GM18867 (cell line): ENCODE measurements at regions not wholly inside any gene's neighbourhood (a gene's known extent, or its start where the extent isn't known, plus 50 kb on each side); places are given as distances from the start of the nearest gene placed in this dataset.
"Not testable (repeated sequence)": the region's sequence is repeated elsewhere in the genome, so short reads cannot be mapped to it uniquely, and the experiment has no call there.

Experiments
- ATAC-seq: cut with Tn5 transposase; IDR thresholded peaks from one replicate; pipeline ENCODE4 v1.9.1; 2021; ENCODE audit warnings: mild to moderate bottlenecking, moderate library complexity; ENCODE audit not compliant: unreplicated experiment

DNA sequence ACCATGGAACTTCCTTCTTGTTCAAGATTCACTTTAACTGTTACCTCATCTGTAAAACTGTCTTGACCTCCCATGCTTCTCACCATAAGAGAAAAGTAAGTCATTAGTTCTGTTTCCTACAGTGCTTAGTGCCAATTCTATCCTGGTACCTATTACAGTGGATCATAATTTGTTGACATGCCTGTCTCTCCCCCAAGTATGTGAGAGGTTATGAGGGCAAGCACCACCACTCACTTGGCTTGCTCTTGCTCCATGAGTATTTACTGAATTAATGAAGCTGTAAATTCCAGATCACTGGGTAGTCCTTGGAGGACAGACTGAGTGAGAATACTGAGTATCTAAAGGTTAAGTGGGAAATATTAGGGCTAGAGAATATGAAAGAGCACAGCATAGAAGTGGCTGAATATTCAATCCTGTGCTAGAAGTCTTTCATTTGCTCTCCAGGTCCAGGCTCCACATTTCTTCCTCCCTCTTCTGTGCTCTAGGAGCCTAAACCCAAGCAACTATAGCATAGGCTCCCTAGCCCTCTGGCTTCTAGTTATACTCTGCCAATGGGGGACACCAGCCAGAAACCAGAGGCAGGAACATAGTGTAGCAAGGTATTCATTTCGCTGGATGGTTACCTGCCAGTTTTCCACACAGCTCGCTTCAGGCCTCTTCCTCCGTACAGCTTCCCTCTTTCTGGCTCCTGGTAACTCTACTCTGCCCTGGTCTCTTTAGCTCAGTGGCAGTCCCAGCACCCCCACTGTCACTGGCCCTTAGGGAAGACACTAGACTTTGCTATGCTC is 118.2 kb upstream of the SLC5A12 start:
- no peak for ATAC-seq

DNA sequence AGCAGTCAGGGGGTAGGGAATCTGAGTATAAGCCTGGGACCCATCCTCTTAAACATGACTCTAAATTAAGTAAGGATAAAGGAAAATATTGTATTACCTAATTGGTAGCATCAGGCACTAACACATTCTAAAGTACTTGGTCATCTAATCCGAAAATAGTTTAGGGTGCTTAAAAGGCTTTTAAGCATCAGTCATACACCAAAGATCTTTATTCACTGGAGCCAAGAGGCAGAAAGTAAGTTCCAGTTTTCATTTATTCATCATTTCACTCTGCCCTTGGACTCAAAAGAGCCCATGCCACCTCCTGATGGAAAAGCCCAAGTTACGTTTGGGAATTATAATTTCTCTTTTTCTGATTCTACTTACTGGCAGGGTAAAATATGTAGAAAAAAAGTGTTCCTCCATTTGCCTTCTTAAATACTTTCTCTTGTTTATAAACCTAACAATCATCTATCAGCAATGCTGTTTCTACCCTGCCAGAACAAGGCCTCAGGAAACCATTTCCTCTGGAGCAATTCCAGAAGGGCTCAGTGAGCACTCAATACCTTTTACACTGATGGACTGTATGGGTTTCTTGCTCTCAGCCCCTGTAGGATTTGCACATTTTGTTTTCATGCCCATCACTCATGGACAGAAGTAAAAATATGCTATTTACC is 120.1 kb upstream of the SLC5A12 start:
- no peak for ATAC-seq

DNA sequence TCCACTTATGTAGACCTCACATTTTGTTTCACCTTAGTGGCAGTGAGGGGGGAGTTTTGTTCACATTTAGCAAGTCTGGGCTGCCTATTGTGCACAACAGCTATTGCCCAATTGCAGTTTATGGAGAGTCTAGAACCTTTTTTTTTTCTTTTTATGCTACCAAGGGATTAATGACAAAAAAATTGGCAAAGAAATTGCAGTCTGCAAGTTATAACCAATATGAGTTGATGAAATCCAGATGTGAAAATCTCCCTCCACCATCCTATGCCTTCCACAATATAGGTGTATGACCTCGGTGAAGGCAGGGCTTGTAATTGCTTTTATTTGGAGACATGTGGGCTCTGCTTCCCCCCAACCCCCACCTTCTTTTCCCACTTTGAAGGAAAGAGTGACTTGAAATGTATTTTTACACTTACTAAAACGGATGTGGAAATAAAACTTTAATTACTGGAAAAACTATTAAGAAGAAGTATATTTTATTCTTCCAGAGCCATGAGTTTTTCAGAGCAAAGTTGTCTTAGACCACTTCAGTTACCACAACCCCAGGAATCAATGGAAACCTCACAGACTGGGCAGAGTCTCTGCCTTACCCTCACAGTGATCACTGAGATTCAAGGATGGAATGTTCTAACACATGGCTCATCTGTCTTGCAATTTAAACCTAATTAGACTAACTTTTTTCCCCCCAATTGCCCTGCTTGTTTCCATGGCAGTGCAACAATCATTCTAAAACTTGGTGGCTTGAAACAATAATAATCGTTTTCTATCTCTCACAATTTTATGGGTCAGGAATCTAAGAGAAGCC is 120.8 kb upstream of the SLC5A12 start:
- no peak for ATAC-seq

DNA sequence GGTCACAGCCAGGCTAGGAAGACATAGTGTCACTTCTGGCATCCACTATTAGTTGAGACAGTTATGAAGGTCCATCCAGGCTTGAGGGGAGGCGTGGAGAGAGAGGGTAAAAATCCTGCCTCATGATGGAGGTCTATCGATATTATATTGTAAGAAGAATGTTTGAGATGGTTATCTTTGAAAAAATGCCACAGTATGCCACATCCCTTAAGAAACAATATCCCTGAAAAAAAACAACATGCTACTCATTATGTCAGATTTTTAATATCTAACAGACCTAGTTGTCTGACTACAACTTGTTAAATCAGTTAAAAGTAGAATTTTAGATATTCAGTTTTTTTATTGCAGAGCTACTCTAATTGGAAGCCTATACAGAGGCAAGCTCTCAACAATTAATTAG is 121.7 kb upstream of the SLC5A12 start:
- ATAC-seq = no peak

DNA sequence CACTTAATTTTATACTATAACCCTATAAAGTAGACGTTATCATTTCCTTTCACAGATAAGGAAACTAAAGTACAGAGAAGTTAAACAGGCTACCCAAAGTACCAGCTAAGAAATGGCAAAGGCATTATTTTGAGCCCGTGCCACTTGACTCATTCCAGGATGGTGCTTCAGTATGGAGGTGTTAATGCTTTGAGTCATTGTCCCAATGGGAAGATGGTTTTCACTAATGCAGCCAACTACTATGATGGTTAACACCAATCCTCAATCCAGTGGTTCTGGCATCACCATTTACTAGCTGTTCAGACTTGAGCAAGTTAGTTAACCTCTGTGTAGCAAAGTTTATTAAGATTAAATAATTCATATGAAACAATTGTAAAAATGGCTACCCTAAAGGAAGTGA is 123.1 kb upstream of the SLC5A12 start:
- no peak for ATAC-seq

DNA sequence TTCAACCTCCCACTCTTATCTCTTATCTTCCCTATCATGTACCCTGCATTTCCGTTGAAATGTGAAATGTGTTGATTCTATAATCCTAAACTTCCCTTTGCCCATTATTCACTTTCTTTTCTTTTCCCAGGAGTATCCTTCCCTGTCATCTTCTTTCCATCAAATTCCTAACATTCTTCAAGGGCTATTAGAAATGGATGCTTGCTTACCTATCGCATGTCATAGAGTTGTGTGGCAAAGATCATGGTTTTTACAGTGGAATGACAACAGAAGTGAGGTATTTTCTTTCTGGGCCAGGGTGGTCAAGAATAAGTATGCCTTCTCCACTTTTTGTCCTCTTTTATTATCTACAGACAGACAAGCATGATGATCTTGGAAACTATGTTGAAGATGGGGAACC is 124.4 kb upstream of the SLC5A12 start:
- ATAC-seq = no peak

DNA sequence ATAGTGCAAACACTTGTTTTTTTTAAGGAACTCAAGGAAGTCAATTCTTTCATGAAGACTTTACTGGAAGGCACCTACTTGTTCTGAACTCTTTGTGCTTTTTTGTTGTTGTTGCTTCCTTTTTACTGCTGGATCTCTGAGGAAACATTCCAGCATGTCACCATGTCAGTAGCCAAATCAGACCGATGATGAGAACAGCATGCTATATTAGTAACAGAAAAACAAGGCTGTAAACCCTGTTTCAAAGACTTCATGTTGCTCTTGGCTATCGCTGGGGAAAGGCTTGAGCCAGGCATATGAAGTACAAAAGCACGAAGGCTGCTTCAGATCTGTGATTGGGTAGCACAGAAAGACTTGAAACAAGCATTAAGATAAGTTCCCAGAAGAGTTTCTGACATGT is 125.6 kb upstream of the SLC5A12 start:
- ATAC-seq = no peak

DNA sequence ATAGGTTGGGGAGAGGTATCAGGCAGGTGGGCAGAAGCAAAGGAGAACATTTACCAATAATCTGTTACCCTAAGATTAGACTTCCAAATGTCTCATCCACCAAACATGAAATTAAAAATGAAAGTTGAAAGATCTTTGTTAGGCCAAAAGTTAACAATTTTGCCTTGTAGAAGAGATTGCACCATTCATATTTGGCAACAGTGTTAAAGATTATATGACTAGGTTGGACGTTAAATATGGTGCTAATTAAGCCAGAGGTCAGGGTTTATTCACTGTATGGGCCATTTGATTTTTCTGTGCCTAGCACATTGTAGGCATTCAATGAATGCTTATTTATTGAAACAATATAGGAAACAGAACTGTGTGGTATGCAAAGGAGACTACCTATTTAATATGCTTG is 126.1 kb upstream of the SLC5A12 start:
- no peak for ATAC-seq

DNA sequence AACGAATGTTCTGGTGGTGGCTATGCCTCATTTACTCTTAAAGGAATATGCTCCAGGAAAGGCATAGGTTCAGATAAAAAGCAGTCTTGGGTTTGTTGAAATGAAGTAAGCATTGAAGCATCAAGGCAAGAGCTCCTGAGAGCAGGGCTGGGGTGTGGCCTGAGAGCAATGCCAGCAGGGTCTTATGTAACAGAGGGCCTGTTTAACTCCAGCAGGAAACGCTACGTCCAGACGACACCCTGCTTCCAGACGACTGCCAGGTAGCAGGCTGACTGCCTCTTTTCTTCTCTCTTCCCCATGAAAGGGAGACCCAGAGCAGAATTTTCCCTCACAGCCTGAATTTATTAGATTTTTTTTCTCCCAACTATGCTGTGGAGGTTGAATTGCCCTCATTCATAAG is 127.2 kb upstream of the SLC5A12 start:
- ATAC-seq = no peak

DNA sequence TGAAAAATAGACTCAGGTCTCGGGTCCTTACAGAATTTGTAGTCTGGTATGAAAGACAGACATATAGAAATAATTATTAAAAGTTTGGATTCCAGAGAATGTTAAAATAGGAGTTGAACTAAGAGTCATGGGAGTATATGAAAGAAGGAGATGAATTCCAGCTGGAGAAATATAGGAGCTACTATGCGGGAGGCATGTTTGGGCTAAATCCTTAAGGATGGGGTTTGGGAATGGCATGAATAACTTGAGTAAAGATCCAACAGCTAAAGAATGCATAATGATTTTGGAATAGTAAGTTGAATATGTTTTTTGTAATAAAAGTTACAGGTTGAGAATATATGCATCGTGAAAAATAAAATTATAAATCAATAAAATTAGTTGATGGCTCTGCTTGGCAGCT is 129.4 kb upstream of the SLC5A12 start:
- ATAC-seq = no peak

DNA sequence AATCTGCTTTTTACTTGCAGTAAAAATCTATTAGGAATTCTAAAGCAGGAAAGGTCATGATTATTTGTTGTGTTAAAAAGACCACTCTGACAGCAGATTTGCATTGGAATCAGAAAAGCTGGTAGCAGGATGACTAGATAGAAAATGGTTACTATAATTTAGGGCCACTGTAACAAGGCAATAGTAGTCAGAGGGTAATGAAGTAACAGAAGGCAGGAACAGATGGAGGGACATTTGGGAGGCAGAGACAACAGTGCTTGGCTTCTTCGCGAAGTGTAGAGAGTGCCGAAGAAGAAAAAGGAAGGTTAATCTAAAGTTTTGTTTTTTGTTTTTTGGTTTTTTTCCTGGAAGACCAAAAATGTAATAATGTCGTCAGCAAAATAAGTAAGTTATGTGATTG is 129.8 kb upstream of the SLC5A12 start:
- ATAC-seq = no peak

DNA sequence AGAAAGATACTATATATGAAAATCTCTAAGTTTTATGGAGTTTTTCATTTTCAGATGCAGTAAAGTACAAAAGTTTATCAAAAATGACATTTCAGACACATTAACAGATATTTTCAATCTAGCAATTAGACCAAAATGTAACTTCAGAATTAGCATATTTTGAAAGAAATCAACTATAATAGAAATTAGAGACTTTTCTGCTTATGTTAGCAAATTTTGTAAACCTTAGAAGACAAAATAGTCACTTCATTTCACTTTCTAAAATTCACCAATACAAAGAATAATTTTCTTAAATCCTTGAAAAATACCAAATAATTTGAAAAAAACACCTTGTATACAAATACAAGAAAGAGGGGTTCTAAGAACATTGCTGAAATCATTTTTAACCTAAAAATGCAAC is 135.8 kb upstream of the FIBIN start:
- no peak for ATAC-seq

DNA sequence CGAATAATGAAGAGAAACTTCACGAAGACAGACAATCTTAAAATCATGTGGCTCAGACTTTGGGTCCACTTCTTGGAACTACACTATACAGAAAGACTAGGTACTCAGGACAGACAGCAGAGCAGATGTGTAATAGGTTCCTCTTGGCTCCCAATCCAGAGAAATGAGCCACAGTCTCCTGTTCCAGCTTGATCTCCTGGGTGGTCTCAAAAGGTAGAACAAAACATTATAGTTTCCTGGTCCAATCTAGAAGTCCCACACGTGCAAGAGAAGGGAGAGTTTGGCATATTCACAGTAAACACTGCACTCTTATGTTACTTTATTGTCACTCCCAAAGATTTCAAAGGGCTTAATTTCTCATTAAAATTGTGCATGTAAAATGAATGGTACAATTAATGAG is 134.5 kb upstream of the FIBIN start:
- no peak for ATAC-seq

DNA sequence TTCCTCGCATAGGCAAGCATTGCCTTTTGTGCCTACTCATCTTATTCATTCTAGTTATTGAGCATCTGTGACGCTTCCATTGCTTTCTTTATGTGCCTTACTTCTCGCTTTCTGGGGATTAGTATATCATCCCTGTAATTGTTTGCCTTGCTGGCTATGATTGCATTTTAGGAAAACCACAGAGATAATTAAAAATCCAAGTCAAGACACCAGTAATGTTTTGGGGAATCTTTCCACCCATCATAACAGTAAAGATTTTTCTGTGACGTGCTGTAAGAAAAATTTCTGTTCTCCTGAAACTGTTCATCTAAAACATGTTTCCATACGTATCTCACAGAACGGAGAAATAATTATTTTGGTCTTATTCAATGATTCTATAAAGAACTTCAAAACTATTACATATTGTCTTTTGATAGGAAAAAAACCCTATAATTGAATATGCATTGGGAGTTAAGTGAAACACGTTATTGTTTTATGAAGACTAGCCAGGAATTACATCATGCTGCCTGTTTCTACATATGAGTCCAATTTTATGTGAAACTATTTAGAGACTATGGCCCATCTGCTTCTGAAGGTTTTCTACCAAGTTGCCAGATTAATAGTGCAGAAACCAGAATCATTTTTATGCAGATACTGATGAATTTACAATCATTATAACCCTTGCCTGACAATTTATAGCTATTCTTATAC is 133.7 kb upstream of the FIBIN start:
- ATAC-seq = no peak

DNA sequence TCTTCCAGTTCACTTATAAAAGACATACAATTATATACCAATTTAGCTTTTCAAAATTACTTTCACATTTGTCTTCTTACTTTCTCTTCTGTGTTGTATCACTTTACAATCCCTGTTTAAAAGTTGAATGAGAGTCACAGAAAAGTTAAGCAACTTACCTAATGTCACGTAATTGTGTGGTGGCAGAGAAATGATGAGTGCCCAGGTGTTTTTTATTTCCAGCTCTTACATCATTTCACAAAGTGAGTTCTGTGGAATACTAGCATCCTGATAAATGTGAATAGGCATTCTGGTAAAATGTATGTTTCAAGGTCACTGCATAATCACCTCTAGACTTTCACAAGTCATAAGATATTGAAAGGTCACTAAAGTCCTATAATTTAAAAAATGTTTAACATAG is 133.0 kb upstream of the FIBIN start:
- ATAC-seq = no peak

DNA sequence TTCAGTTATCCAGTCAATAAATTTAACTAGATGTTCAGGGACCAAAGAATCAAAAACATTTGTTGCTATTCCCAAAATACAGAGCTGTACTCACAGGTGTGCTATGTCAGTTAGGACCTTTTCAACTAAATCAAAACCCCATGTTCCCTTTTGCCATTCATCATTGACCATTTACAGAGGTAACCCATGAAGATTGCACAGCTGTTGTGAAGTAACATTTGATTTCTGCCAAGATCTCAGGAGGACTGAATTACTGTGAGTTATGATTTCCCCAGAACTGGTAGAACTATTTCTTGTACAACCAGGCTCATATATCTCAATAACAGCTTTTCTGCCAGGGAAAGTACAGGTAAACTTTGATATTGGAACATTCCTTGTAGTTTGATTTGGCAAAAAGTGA is 131.1 kb upstream of the FIBIN start:
- ATAC-seq = no peak

DNA sequence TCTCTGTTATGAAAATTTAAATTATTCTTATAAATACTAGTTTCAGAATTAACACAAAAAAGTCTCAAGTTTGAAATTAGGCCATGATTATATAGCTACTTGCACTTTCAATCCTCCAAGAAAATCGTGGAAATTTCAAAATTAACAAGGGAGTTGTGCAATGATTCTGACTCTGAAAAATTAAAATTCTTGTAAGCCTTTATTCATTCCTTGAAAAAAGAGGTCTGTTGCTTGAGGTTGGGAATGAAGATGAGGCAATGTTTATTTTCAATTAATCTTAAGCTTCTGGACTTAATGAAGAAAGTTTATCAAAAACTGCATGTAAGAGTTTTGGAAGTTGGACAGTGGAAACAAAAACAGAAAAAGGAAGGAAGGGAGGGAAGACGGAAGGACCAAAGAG is 128.2 kb upstream of the FIBIN start:
- no peak for ATAC-seq

DNA sequence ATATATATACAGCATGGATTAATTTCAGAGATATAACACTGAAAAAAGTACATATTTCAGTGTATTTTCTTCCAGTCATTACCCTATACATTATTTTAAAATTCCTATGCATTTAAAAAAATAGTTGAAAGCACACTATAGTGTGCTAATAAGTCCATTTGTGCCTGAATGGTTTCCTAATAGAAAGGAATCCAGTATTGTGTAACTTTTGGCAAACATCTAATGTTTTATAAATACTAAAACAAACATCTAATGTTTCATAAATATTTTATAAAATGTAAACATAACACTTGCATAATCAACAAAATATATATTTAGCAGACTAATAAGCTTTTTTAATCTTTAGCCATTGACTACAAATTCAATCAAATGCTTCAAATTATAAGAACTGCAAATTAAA is 126.6 kb upstream of the FIBIN start:
- no peak for ATAC-seq

DNA sequence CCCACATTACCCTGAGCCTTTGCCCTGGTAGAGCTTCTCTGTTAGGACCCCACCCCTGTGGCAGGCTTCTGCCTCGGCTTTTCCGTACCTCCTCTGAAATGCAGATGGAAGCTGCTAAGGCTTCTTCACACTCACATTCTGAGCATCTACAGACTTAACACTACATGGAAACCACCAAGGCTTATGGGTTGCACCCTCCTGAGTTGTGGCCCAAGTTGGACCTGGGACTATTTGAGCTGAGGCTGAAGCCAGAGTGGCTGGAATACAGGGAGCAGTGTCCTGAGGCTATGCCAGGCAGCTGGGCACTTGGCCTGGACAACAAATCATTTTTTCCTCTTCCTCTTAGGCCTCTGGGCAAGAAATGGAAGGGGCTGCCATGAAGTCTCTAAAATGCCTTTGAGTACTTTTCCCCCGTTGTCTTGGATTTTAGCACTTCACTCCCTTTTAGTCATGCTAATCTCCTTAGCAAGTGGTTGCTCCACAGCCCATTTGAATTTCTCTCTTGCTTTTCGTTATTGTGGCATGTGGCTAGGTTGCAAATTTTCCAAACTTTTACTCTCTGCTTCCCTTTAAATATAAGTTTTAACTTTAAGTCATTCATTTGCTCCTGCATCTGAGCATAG is 114.8 kb upstream of the FIBIN start:
- ATAC-seq = no peak

DNA sequence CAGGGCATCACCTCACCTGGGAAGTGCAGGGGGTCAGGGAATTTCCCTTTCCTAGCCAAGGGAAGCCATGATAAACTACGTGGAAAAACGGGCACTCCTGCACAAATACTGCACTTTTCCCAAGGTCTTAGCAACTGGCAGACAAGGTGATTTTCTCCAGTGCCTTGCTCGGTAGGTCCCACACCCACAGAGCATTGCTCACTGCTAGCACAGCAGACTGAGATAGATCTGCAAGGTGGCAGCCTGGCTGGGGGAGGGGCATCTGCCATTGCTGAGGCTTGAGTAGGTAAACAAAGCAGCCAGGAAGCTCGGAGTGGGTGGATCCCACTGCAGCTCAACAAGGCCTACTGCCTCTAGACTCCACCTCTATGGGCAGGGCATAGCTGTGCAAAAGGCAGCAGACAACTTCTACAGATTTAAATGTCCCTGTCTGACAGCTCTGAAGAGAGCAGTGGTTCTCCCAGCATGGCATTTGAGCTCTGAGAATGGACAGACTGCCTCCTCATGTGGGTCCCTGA is 111.5 kb upstream of the FIBIN start:
- not testable (repeated sequence) for ATAC-seq

DNA sequence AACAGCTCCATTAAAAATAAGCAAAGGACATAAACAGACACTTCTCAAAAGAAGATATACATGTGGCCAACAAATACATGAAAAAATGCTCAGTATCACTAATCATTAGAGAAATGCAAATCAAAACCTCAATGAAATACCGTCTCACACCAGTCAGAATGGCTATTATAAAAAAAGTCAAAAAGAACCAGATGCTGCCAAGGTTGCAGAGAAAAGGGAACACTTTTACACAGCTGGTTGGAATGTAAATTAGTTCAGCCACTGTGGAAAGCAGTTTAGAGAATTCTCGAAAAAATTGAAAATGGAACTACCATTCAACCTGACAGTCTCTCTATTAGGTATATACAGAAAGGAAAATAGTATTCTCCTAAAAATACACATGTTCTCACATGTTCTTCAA is 102.4 kb upstream of the FIBIN start:
- ATAC-seq = peak; percentile 92
